Gastrocnemius medialis (tissue), 4 donors: ENCODE measurements at regions not wholly inside any gene's neighbourhood (a gene's known extent, or its start where the extent isn't known, plus 50 kb on each side); places are given as distances from the start of the nearest gene placed in this dataset.

Experiments
- CTCF ChIP-seq, 5 experiments: fragments of 450-650 bp in 3 of 5; fragments of 200-600 bp in 2 of 5; sonication (generic) in 2 of 5; IDR thresholded peaks in 4 of 5; conservative IDR thresholded peaks in 1 of 5; 1 replicate in 4 of 5; 2 replicates in 1 of 5; pipeline ENCODE4 v1.5.1; 2016 to 2019; ENCODE audit warnings: antibody characterized with exemption in 5 of 5, mild to moderate bottlenecking in 3 of 5, moderate library complexity in 3 of 5
- POLR2A ChIP-seq, 2 donors: fragments of 450-650 bp; IDR thresholded peaks; one replicate each; pipeline ENCODE4 v1.6.1; 2017; ENCODE audit warnings: antibody characterized with exemption in 2 of 2, mild to moderate bottlenecking in 2 of 2, moderate library complexity in 2 of 2

- TF ChIP-seq CTCF (IDR thresholded peaks at IDR 0.05 in 4 of 5, conservative IDR thresholded peaks at IDR 0.05 in 1 of 5) (no peak), POLR2A (IDR thresholded peaks at IDR 0.05) (no peak)
Observed at GRCh38 chr4:147328756-147329446, 152.0 kb upstream of the EDNRA start.
